Cerebellar cortex (tissue), 1 donor: ENCODE measurements at regions not wholly inside any gene's neighbourhood (a gene's known extent, or its start where the extent isn't known, plus 50 kb on each side); places are given as distances from the start of the nearest gene placed in this dataset.

Source experiments
- DNase-seq: peaks from one replicate; pipeline ENCODE4 v3.0.0-alpha.2; 2015; ENCODE audit warnings: low spot score

- DNase-seq = no peak
Observed at GRCh38 chr1:232477728-232478127, 152.2 kb downstream of the SIPA1L2 start.

- DNase-seq = no peak
Observed at GRCh38 chr1:232476538-232476950, 153.4 kb downstream of the SIPA1L2 start.

- DNase-seq = no peak
Observed at GRCh38 chr1:232474826-232475225, 155.1 kb downstream of the SIPA1L2 start.

GRCh38 chr1:232473900-232474299 is 156.0 kb downstream of the SIPA1L2 start:
- DNase-seq = no peak

- DNase-seq = no peak
Observed at GRCh38 chr1:232473324-232473723, 156.6 kb downstream of the SIPA1L2 start.

- no peak for DNase-seq
Observed at GRCh38 chr1:232472485-232473041, 157.4 kb downstream of the SIPA1L2 start.

GRCh38 chr1:232471250-232471649 is 158.7 kb downstream of the SIPA1L2 start:
- no peak for DNase-seq

- DNase-seq = no peak
Observed at GRCh38 chr1:232470711-232471110, 159.2 kb downstream of the SIPA1L2 start.

- no peak for DNase-seq
Observed at GRCh38 chr1:232468249-232468648, 161.7 kb downstream of the SIPA1L2 start.

GRCh38 chr1:232467073-232467760 is 162.7 kb downstream of the SIPA1L2 start:
- DNase-seq = no peak

GRCh38 chr1:232464325-232464724 is 165.6 kb downstream of the SIPA1L2 start:
- DNase-seq = no peak

GRCh38 chr1:232463225-232463624 is 166.7 kb downstream of the SIPA1L2 start:
- no peak for DNase-seq

GRCh38 chr1:232462213-232462612 is 167.7 kb downstream of the SIPA1L2 start:
- no peak for DNase-seq

- DNase-seq = no peak
Observed at GRCh38 chr1:232459826-232460225, 170.1 kb downstream of the SIPA1L2 start.

- no peak for DNase-seq
Observed at GRCh38 chr1:232459087-232459486, 170.8 kb downstream of the SIPA1L2 start.

- DNase-seq = no peak
Observed at GRCh38 chr1:232457595-232457994, 172.3 kb downstream of the SIPA1L2 start.

GRCh38 chr1:232456714-232457113 is 173.2 kb downstream of the SIPA1L2 start:
- no peak for DNase-seq

GRCh38 chr1:232454227-232454886 is 175.6 kb downstream of the SIPA1L2 start:
- no peak for DNase-seq

- DNase-seq = no peak
Observed at GRCh38 chr1:232452736-232453440, 177.0 kb downstream of the SIPA1L2 start.

GRCh38 chr1:232452117-232452516 is 177.8 kb downstream of the SIPA1L2 start:
- DNase-seq = no peak

GRCh38 chr1:232451506-232451905 is 178.4 kb downstream of the SIPA1L2 start:
- no peak for DNase-seq

- DNase-seq = no peak
Observed at GRCh38 chr1:232450615-232451014, 179.3 kb downstream of the SIPA1L2 start.

- DNase-seq = no peak
Observed at GRCh38 chr1:232447125-232447524, 182.8 kb downstream of the SIPA1L2 start.
